ENCODE measurements at regions not wholly inside any gene's neighbourhood (a gene's known extent, or its start where the extent isn't known, plus 50 kb on each side); places are given as distances from the start of the nearest gene placed in this dataset.

DNA sequence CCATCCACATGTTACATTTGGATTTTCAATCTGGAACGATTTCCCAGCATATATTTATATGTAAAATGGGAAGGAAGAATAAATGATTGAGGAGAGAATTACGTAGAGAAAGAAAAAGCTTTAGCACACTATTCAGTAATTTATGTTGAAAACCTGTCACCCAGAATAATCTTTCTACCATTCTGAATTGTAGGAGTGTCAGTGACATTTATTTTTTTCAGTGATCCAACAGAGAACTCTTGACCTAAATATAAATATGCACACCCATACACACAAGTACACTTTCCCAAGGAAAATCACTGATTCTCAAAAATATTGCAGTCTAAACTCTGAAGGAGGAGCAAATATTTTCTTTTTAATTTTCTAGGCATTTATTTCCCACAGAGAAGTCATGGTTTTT, 140.2 kb upstream of the LRP1B start:
- H3K4me2 ChIP-seq = no peak overlapping the region
- DNase-seq (ENCODE audit: low read depth in 1 of 2, low spot score in 1 of 2) = no peak
- no peak for TF ChIP-seq POLR2A (IDR thresholded peaks at IDR 0.05; ENCODE audit: low read length)
- no peak for TF ChIP-seq TP53 (CRISPR knock-in tag; IDR thresholded peaks at IDR 0.05)
- TF ChIP-seq, protein P1, sequence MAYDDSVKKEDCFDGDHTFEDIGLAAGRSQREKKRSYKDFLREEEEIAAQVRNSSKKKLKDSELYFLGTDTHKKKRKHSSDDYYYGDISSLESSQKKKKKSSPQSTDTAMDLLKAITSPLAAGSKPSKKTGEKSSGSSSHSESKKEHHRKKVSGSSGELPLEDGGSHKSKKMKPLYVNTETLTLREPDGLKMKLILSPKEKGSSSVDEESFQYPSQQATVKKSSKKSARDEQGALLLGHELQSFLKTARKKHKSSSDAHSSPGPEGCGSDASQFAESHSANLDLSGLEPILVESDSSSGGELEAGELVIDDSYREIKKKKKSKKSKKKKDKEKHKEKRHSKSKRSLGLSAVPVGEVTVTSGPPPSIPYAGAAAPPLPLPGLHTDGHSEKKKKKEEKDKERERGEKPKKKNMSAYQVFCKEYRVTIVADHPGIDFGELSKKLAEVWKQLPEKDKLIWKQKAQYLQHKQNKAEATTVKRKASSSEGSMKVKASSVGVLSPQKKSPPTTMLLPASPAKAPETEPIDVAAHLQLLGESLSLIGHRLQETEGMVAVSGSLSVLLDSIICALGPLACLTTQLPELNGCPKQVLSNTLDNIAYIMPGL (CRISPR knock-in tag; IDR thresholded peaks at IDR 0.05; ENCODE audit: borderline replicate concordance) = no peak
- TF ChIP-seq HEYL (CRISPR knock-in tag; IDR thresholded peaks at IDR 0.05) = no peak
- TF ChIP-seq, protein P2, sequence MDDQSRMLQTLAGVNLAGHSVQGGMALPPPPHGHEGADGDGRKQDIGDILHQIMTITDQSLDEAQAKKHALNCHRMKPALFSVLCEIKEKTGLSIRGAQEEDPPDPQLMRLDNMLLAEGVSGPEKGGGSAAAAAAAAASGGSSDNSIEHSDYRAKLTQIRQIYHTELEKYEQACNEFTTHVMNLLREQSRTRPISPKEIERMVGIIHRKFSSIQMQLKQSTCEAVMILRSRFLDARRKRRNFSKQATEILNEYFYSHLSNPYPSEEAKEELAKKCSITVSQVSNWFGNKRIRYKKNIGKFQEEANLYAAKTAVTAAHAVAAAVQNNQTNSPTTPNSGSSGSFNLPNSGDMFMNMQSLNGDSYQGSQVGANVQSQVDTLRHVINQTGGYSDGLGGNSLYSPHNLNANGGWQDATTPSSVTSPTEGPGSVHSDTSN (IDR thresholded peaks at IDR 0.05) = no peak
- no peak for TF ChIP-seq SREBF2 (IDR thresholded peaks at IDR 0.05)
- no peak for TF ChIP-seq JUN (IDR thresholded peaks at IDR 0.05)
- no peak for TF ChIP-seq KDM5A (IDR thresholded peaks at IDR 0.05)
- no peak for TF ChIP-seq JUNB (IDR thresholded peaks at IDR 0.05)
- TF ChIP-seq EP300 (IDR thresholded peaks at IDR 0.05) = no peak
- TF ChIP-seq HOXA7 (CRISPR knock-in tag; IDR thresholded peaks at IDR 0.05) = no peak
- TF ChIP-seq ZSCAN20 (CRISPR knock-in tag; IDR thresholded peaks at IDR 0.05) = no peak
- no peak for TF ChIP-seq GATA3 (IDR thresholded peaks at IDR 0.05; ENCODE audit: borderline replicate concordance)
- TF ChIP-seq RNF2 (IDR thresholded peaks at IDR 0.05; ENCODE audit: borderline replicate concordance, low read depth) = no peak
- TF ChIP-seq CHD4 (IDR thresholded peaks at IDR 0.05; ENCODE audit: borderline replicate concordance) = no peak
- TF ChIP-seq, protein P3, sequence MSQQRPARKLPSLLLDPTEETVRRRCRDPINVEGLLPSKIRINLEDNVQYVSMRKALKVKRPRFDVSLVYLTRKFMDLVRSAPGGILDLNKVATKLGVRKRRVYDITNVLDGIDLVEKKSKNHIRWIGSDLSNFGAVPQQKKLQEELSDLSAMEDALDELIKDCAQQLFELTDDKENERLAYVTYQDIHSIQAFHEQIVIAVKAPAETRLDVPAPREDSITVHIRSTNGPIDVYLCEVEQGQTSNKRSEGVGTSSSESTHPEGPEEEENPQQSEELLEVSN (IDR thresholded peaks at IDR 0.05; ENCODE audit: borderline replicate concordance, low read depth) = no peak
- TF ChIP-seq MAFK (IDR thresholded peaks at IDR 0.05; ENCODE audit: partially characterized antibody) = no peak
- H3K9me3 ChIP-seq = no peaks in the 10 kb centered on the region
- POLR2A ChIA-PET = no interaction called here
- no peak for ATAC-seq
- FAIRE-seq = no peak
- no peak overlapping the region for H3K27ac ChIP-seq
- WGBS (ENCODE audit: missing lambda C conversion rate) = 11% methylated on average over 2 of the region's 2 CpGs
- CTCF ChIA-PET = no interaction called here
- H3K4me3 ChIP-seq = no peak overlapping the region
- no peaks in the 10 kb centered on the region for H3K4me1 ChIP-seq

DNA sequence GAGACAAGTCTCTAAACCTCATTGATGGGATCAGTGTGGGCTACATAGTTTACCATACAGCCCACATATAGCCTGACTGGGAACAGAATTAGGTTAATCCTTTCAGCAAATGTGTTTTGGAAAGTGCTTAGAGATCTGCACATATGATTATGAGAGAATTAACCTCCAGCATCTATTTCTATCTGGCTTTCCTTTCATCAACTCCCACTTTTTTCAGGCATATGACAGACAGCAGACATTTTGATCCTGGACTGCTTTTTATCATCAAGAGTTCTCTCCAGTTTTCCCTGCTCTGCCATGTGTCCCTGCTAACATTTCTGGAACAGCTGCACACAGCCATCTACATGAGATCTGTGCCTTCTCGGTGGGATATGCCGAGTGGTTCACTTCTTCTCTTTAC, 139.5 kb upstream of the LRP1B start:
- no peak overlapping the region for H3K27ac ChIP-seq
- no peaks in the 10 kb centered on the region for H3K9me3 ChIP-seq
- 87% methylated on average over 2 of the region's 2 CpGs for WGBS (ENCODE audit: missing lambda C conversion rate)
- POLR2A ChIA-PET = no interaction called here
- H3K4me1 ChIP-seq = no peaks in the 10 kb centered on the region
- DNase-seq (ENCODE audit: low read depth in 1 of 2, low spot score in 1 of 2) = no peak
- TF ChIP-seq, protein P4, sequence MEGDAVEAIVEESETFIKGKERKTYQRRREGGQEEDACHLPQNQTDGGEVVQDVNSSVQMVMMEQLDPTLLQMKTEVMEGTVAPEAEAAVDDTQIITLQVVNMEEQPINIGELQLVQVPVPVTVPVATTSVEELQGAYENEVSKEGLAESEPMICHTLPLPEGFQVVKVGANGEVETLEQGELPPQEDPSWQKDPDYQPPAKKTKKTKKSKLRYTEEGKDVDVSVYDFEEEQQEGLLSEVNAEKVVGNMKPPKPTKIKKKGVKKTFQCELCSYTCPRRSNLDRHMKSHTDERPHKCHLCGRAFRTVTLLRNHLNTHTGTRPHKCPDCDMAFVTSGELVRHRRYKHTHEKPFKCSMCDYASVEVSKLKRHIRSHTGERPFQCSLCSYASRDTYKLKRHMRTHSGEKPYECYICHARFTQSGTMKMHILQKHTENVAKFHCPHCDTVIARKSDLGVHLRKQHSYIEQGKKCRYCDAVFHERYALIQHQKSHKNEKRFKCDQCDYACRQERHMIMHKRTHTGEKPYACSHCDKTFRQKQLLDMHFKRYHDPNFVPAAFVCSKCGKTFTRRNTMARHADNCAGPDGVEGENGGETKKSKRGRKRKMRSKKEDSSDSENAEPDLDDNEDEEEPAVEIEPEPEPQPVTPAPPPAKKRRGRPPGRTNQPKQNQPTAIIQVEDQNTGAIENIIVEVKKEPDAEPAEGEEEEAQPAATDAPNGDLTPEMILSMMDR (IDR thresholded peaks at IDR 0.05) = no peak
- TF ChIP-seq MYC (IDR thresholded peaks at IDR 0.05; ENCODE audit: borderline replicate concordance, low read length) = no peak
- no peak for TF ChIP-seq NR3C1 (IDR thresholded peaks at IDR 0.05)
- no peak for TF ChIP-seq HOXA7 (CRISPR knock-in tag; IDR thresholded peaks at IDR 0.05)
- TF ChIP-seq KDM5A (IDR thresholded peaks at IDR 0.05) = no peak
- TF ChIP-seq RARB (CRISPR knock-in tag; IDR thresholded peaks at IDR 0.05) = no peak
- TF ChIP-seq, protein P5, sequence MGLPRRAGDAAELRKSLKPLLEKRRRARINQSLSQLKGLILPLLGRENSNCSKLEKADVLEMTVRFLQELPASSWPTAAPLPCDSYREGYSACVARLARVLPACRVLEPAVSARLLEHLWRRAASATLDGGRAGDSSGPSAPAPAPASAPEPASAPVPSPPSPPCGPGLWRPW (IDR thresholded peaks at IDR 0.05) = no peak
- no peak for TF ChIP-seq JUNB (IDR thresholded peaks at IDR 0.05)
- no peak for TF ChIP-seq FOXS1 (CRISPR knock-in tag; IDR thresholded peaks at IDR 0.05)
- TF ChIP-seq FOSL2 (IDR thresholded peaks at IDR 0.05) = no peak
- no peak for TF ChIP-seq FOSL2 (CRISPR knock-in tag; IDR thresholded peaks at IDR 0.05)
- no peak for TF ChIP-seq CHD4 (IDR thresholded peaks at IDR 0.05; ENCODE audit: borderline replicate concordance)
- TF ChIP-seq, protein P6, sequence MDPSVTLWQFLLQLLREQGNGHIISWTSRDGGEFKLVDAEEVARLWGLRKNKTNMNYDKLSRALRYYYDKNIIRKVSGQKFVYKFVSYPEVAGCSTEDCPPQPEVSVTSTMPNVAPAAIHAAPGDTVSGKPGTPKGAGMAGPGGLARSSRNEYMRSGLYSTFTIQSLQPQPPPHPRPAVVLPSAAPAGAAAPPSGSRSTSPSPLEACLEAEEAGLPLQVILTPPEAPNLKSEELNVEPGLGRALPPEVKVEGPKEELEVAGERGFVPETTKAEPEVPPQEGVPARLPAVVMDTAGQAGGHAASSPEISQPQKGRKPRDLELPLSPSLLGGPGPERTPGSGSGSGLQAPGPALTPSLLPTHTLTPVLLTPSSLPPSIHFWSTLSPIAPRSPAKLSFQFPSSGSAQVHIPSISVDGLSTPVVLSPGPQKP (IDR thresholded peaks at IDR 0.05; ENCODE audit: low read depth, low read length) = no peak
- no peak for TF ChIP-seq EHMT2 (IDR thresholded peaks at IDR 0.05; ENCODE audit: low read depth)
- TF ChIP-seq ZC3H11A (IDR thresholded peaks at IDR 0.05) = no peak
- TF ChIP-seq KDM1A (IDR thresholded peaks at IDR 0.05; ENCODE audit: low read depth) = no peak
- no peak for TF ChIP-seq CEBPB (IDR thresholded peaks at IDR 0.05)
- no peak for TF ChIP-seq GATA3 (IDR thresholded peaks at IDR 0.05; ENCODE audit: borderline replicate concordance)
- TF ChIP-seq, protein P2 (IDR thresholded peaks at IDR 0.05) = no peak
- no peak for TF ChIP-seq CHD2 (IDR thresholded peaks at IDR 0.05; ENCODE audit: low read length, partially characterized antibody)
- TF ChIP-seq ESRRA (IDR thresholded peaks at IDR 0.05; ENCODE audit: borderline replicate concordance, low read length) = no peak
- CTCF ChIA-PET = no interaction called here
- no peak for ATAC-seq
- no peak overlapping the region for H3K4me2 ChIP-seq
- H3K4me3 ChIP-seq = no peak overlapping the region
- FAIRE-seq = no peak

All from A549 (cell line).